ENCODE measurements at regions not wholly inside any gene's neighbourhood (a gene's known extent, or its start where the extent isn't known, plus 50 kb on each side); places are given as distances from the start of the nearest gene placed in this dataset.

GRCh38 chr6:23414922-23415321 is 711.1 kb upstream of the NRSN1 start:
- Mint-ChIP-seq H3K27me3 (no peaks in the 10 kb centered on the region), H3K4me1 (no peaks in the 10 kb centered on the region), H3K9me3 (peaks cover 6% of the 10 kb centered on the region), H3K27ac (no peak overlapping the region), H3K4me3 (no peak overlapping the region), H3K36me3 (ENCODE audit: low read depth) (no peaks in the 10 kb centered on the region)
- intact Hi-C loops (cut with micrococcal nuclease): no loop called here
- DNase-seq (no peak), ATAC-seq (ENCODE audit: low read depth) (no peak)
- no peak for TF ChIP-seq CTCF (IDR thresholded peaks at IDR 0.05)
- POLR2A ChIA-PET: no interaction called here
- CTCF ChIA-PET: no interaction called here

GRCh38 chr6:23415819-23416427 is 710.1 kb upstream of the NRSN1 start:
- Mint-ChIP-seq H3K27ac (no peak overlapping the region), H3K4me3 (no peak overlapping the region), H3K9me3 (peaks cover 3% of the 10 kb centered on the region), H3K36me3 (ENCODE audit: low read depth) (no peaks in the 10 kb centered on the region), H3K4me1 (no peaks in the 10 kb centered on the region), H3K27me3 (no peaks in the 10 kb centered on the region)
- ATAC-seq (ENCODE audit: low read depth): no peak
- intact Hi-C loops (cut with micrococcal nuclease): no loop called here
- ChIA-PET CTCF (no interaction called here), POLR2A (no interaction called here)
- no peak for TF ChIP-seq CTCF (IDR thresholded peaks at IDR 0.05)
- no peak for DNase-seq

- Mint-ChIP-seq H3K27ac (no peak overlapping the region), H3K4me3 (no peak overlapping the region), H3K27me3 (no peaks in the 10 kb centered on the region), H3K4me1 (no peaks in the 10 kb centered on the region), H3K36me3 (ENCODE audit: low read depth) (no peaks in the 10 kb centered on the region), H3K9me3 (peaks cover 3% of the 10 kb centered on the region)
- DNase-seq (no peak), ATAC-seq (ENCODE audit: low read depth) (no peak)
- ChIA-PET CTCF (no interaction called here), POLR2A (no interaction called here)
- TF ChIP-seq CTCF (IDR thresholded peaks at IDR 0.05): no peak
- intact Hi-C loops (cut with micrococcal nuclease): no loop called here
Measured at GRCh38 chr6:23417133-23417532, 708.9 kb upstream of the NRSN1 start.

GRCh38 chr6:23418095-23418494 is 707.9 kb upstream of the NRSN1 start:
- intact Hi-C loops (cut with micrococcal nuclease): no loop called here
- H3K4me1 Mint-ChIP-seq: no peaks in the 10 kb centered on the region
- H3K9me3 Mint-ChIP-seq: peaks cover 3% of the 10 kb centered on the region
- no peak for TF ChIP-seq CTCF (IDR thresholded peaks at IDR 0.05)
- POLR2A ChIA-PET: no interaction called here
- H3K4me3 Mint-ChIP-seq: no peak overlapping the region
- no peak for DNase-seq
- H3K27ac Mint-ChIP-seq: no peak overlapping the region
- H3K36me3 Mint-ChIP-seq (ENCODE audit: low read depth): no peaks in the 10 kb centered on the region
- CTCF ChIA-PET: interaction anchor here (0.7 kb wide), 1 partner anchor 10 kb away, joined by 3 read pairs; no protein-coding TSS in a partner anchor
- ATAC-seq (ENCODE audit: low read depth): no peak
- no peaks in the 10 kb centered on the region for H3K27me3 Mint-ChIP-seq

GRCh38 chr6:23419046-23419445 is 707.0 kb upstream of the NRSN1 start:
- Mint-ChIP-seq H3K4me1 (no peaks in the 10 kb centered on the region), H3K27me3 (no peaks in the 10 kb centered on the region), H3K36me3 (ENCODE audit: low read depth) (no peaks in the 10 kb centered on the region), H3K9me3 (peaks cover 8% of the 10 kb centered on the region), H3K27ac (no peak overlapping the region), H3K4me3 (no peak overlapping the region)
- ATAC-seq (ENCODE audit: low read depth) (no peak), DNase-seq (no peak)
- ChIA-PET CTCF (no interaction called here), POLR2A (no interaction called here)
- intact Hi-C loops (cut with micrococcal nuclease): no loop called here
- TF ChIP-seq CTCF (IDR thresholded peaks at IDR 0.05): no peak
